Brain microvascular endothelial cell (primary cell): ENCODE measurements at regions not wholly inside any gene's neighbourhood (a gene's known extent, or its start where the extent isn't known, plus 50 kb on each side); places are given as distances from the start of the nearest gene placed in this dataset.

Experiments
- DNase-seq: peaks from one replicate; pipeline ENCODE4 v3.0.0-alpha.2; 2020
- H3K27ac ChIP-seq: fragments of 250-450 bp; sonication (Bioruptor Pico); 2 replicates; pipeline ENCODE4 v1.5.1; 2020; ENCODE audit warnings: mild to moderate bottlenecking, moderate library complexity
- H3K27me3 ChIP-seq: fragments of 250-450 bp; sonication (Bioruptor Pico); replicated peaks from 2 replicates; pipeline ENCODE4 v1.5.1; 2020; ENCODE audit warnings: mild to moderate bottlenecking
- H3K36me3 ChIP-seq: fragments of 250-450 bp; sonication (Bioruptor Pico); replicated peaks from 2 replicates; pipeline ENCODE4 v1.5.1; 2020; ENCODE audit warnings: mild to moderate bottlenecking
- H3K4me3 ChIP-seq: 2 replicates; pipeline ENCODE4 v1.5.1; 2011; ENCODE audit warnings: low read depth, mild to moderate bottlenecking, control low read depth, low read length, moderate library complexity
- CTCF ChIP-seq: IDR thresholded peaks from 2 replicates; pipeline ENCODE4 v1.5.1; 2011; ENCODE audit warnings: low read depth, mild to moderate bottlenecking, moderate library complexity, low read length, control low read depth, inconsistent platforms; ENCODE audit errors: missing control alignments
- in situ Hi-C: cut with HindIII; loops from 2 replicates; pipeline ENCODE4 v1.10.0; 2017; ENCODE audit warnings: low sequenced_read_pairs, low pct_ligation_motif_present

- in situ Hi-C loops = no loop called here
- H3K36me3 ChIP-seq = no peaks in the 10 kb centered on the region
Observed at GRCh38 chr1:189644970-189645369, 832.7 kb downstream of the BRINP3 start.

GRCh38 chr1:189646066-189646465 is 831.6 kb downstream of the BRINP3 start:
- no peaks in the 10 kb centered on the region for H3K27me3 ChIP-seq
- in situ Hi-C loops = no loop called here
- no peak for TF ChIP-seq CTCF
- no peak for DNase-seq
- H3K27ac ChIP-seq = no peak overlapping the region
- H3K4me3 ChIP-seq = no peak overlapping the region
- H3K36me3 ChIP-seq = no peaks in the 10 kb centered on the region

More at GRCh38 chr1:189644970-189645369, 832.7 kb downstream of the BRINP3 start:
- TF ChIP-seq CTCF = no peak
- no peak for DNase-seq
- no peaks in the 10 kb centered on the region for H3K27me3 ChIP-seq
- H3K4me3 ChIP-seq = no peak overlapping the region
- H3K27ac ChIP-seq = no peak overlapping the region

DNA sequence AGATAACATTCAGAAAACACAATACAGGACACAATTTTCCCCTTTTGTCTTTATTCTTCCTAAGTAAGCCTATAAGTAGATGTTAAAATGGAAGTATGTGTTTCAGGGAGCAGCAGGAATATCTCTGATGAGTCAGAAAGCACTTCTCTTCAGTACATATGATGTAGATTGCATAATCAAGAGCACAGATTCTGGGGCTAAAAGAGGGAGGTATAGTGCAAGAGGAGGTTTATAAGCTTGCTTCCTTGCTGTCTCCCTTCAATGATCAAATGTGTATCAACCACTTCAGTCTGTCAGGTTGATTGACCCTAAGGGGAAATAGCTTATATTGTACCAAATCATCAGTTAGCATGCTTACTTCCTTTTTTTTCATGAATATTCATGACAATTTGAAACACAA is 822.8 kb downstream of the BRINP3 start:
- no peak for TF ChIP-seq CTCF
- no peak overlapping the region for H3K27ac ChIP-seq
- no peak overlapping the region for H3K4me3 ChIP-seq
- H3K27me3 ChIP-seq = no peaks in the 10 kb centered on the region
- DNase-seq = no peak
- in situ Hi-C loops = no loop called here
- no peaks in the 10 kb centered on the region for H3K36me3 ChIP-seq

GRCh38 chr1:189656628-189657530 is 820.8 kb downstream of the BRINP3 start:
- TF ChIP-seq CTCF = no peak
- Histone ChIP-seq H3K27me3 (no peaks in the 10 kb centered on the region), H3K4me3 (no peak overlapping the region), H3K36me3 (no peaks in the 10 kb centered on the region), H3K27ac (no peak overlapping the region)
- in situ Hi-C loops = no loop called here
- DNase-seq = no peak

GRCh38 chr1:189657715-189658114 is 819.9 kb downstream of the BRINP3 start:
- DNase-seq = no peak
- no peak for TF ChIP-seq CTCF
- H3K36me3 ChIP-seq = no peaks in the 10 kb centered on the region
- no peak overlapping the region for H3K4me3 ChIP-seq
- no peak overlapping the region for H3K27ac ChIP-seq
- in situ Hi-C loops = no loop called here
- H3K27me3 ChIP-seq = no peaks in the 10 kb centered on the region
